M059J (cell line): ENCODE measurements at regions not wholly inside any gene's neighbourhood (a gene's known extent, or its start where the extent isn't known, plus 50 kb on each side); places are given as distances from the start of the nearest gene placed in this dataset.
"Not testable (repeated sequence)": the region's sequence is repeated elsewhere in the genome, so short reads cannot be mapped to it uniquely, and the experiment has no call there.

ENCODE experiments used
- DNase-seq: peaks from one replicate; pipeline ENCODE4 v3.0.0-alpha.2; 2012; ENCODE audit warnings: low read depth

- DNase-seq: no peak
Measured at GRCh38 chr5:167315762-167316161, 975.7 kb upstream of the WWC1 start.

- DNase-seq: peak; percentile 8
Measured at GRCh38 chr5:167317884-167318283, 973.6 kb upstream of the WWC1 start.

GRCh38 chr5:167319243-167319642, 972.2 kb upstream of the WWC1 start:
- no peak for DNase-seq

GRCh38 chr5:167320019-167320418, 971.4 kb upstream of the WWC1 start:
- no peak for DNase-seq

DNA sequence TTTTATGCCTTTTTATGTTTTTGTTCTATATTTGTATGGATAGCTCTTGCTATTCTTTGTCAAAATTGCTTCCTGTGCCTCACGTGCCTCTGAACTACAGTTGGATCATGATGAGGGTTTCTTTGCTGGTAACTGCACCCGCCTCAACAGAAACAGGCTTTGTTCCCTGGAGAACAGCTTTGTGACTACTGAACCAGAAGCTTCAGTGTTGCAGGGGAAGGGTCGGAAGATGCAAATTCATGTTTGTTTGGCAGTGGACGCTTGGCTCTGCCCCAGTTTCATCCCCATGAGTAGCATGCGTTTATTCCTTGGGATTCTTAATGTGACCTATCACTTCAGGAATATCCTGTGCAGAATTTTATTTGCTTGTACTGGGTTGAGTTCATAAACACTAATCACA, 959.1 kb upstream of the WWC1 start:
- no peak for DNase-seq

DNA sequence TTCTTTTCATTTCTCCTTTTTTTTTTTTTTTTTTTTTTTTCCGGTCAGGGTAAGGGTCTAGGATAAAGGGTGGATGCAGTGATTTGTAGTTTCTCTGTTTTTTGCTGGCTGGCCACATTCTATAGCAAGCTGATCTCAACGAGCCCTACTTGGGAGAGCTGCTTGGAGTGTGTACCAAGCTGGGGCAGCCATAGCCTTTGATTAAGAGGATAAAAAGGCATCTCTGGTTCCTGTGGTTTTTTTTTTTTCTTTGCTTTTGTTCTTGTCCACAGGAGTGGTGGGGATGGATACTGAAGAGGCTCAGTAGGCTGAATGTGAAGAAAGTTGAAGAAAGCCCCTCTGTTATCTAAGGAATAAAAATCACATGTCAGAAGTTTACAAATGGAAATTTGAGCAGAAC, 955.3 kb upstream of the WWC1 start:
- no peak for DNase-seq

- DNase-seq: peak; percentile 22
Measured at GRCh38 chr5:167339205-167339604, 952.2 kb upstream of the WWC1 start.

GRCh38 chr5:167346461-167346860, 945.0 kb upstream of the WWC1 start:
- no peak for DNase-seq

DNA sequence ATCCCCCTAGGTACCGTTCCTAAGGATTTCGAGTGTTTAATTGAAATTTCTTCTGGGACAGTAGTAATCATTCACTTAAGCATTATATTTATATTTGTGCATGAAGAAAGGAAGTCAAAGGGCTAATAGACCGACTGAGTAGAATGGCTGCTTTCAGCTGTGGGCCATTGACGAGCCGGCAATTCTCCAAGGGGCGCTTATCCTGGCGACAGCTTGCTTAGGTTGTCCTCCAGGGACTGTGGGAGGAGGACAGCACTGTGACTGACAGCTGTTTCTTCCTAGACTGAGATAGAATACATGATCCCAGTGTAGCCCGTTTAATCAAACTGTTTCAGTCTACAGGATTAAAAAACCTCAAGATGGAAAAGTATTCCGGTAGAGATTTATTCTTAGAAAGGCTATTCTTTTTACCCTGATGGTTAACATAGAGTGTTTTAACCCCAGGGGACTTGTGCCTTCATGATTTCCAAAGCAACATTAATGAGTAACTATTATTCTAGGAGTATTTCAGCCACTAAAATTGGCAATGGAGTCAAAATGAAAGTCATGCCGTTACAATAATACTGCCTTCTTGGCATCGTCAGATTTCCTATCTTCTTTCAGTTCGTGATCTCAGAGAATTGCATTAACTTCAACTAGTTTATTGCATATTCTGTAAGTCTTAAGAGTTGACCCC, 943.1 kb upstream of the WWC1 start:
- no peak for DNase-seq

GRCh38 chr5:167348980-167349379, 942.5 kb upstream of the WWC1 start:
- no peak for DNase-seq

DNA sequence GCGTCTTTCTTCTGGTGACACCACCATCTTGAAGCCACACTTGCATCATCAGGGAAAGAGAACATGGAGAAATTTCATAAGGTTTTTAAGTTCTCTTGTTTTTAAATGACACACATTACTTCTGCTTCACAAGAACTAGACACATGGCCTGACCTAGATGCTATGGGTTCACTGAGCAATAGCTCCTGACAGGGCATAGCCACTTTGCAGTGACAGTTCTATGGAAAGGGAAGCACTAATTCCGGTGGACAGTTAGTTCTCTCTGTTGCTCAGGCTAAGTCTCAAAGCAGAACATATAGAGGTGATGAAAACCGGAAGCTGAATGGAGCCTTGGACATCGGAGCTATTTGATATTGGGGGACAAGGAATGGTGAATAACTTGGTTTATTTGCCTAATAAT, 940.1 kb upstream of the WWC1 start:
- DNase-seq: no peak

DNA sequence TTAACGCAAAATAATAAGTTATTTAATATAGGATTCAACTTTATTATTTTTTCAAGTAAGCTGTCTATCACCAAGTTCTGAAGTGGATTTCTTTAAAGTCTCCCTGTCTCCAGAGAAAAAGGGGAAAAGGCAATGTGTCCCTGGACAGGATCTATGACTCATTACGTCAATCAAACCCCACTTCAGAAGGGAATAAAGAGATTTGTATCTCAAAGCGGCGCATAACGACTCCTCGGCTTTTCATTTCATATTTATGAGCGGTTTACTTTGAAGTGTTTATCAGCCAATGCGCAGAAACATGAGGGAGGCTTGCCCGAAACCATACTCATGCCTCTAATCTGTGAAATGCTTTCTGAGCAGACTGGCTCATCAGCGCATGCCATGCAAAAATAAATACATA, 938.6 kb upstream of the WWC1 start:
- peak; percentile 44 for DNase-seq

GRCh38 chr5:167355346-167355745, 936.1 kb upstream of the WWC1 start:
- no peak for DNase-seq

- no peak for DNase-seq
Measured at GRCh38 chr5:167356374-167356773, 935.1 kb upstream of the WWC1 start.

DNA sequence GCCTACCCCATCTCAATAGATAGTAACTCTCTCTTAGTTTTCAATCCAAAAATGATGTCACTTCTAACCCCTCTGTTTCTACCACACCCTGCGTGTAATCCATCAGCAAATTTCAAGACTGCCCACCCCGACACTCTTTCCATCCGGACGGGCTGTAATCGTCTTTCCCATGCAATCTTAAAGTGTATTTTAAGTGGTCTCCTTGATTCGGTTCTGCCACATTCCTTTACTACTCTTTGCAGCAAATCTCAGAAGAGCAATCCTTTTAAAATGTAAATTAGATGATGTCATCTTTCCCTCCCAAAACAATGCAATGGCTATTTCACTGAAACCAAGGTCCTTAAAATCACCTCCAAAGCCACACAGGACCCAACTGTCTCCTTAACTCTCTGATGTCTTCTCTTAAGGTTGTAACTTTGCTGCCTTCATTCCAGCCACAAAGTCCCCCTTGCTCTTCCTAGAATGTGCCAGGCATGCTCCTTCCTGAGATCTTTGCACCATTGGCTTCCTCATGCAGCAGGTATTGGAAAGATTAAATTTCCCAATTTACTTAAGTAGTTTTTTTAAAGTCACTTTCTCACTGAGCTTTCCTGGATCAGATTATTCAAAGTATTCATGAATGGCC, 932.5 kb upstream of the WWC1 start:
- no peak for DNase-seq

DNA sequence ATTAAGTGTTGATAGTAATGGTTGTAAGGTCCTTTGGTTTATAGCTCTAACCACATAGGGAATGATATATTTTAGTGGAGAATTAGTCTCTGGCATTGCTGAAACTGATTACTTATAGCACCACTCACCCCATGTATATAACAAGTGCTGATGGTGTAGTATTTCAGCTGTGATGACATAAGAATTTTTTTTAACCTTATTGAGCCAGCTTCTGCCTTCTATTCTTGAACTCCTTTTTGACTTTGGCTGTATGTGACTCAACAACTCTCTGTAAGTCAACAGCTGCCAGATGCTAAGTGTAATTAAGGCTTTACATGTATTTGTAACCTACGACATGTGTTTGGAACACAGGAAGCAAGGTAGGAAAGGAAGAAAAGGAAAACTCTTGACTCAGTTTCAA, 929.6 kb upstream of the WWC1 start:
- DNase-seq: no peak

DNA sequence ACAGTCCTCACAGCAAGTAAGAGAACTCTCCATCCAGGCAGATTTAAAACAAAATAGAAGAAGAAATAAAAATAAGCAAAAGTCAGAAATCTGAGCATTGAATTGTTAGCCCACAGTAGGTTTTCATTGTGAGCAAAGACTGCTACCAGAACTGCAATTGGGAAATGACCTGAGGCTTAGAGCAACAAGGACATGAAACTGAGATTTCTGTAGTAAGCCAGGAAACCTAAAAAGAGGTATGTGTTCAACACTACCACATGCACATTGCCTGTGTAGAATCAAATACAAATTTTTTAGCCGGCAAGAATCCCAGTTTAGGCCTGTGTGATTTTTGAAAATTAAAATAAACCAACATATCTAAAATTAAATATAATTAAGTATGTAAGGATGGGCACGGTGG, 928.4 kb upstream of the WWC1 start:
- DNase-seq: no peak

DNA sequence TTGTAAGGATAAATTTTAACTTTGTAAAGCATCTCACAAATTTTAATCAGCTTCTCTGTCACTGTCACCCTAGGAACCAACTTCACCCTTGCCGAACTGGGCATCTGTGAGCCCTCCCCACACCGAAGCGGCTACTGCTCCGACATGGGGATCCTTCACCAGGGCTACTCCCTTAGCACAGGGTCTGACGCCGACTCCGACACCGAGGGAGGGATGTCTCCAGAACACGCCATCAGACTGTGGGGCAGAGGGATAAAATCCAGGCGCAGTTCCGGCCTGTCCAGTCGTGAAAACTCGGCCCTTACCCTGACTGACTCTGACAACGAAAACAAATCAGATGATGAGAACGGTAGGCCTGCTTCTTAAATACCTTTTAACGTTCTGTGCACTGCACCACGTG, 916.3 kb upstream of the WWC1 start:
- DNase-seq: no peak

GRCh38 chr5:167378894-167379723, 912.3 kb upstream of the WWC1 start:
- DNase-seq: no peak

DNA sequence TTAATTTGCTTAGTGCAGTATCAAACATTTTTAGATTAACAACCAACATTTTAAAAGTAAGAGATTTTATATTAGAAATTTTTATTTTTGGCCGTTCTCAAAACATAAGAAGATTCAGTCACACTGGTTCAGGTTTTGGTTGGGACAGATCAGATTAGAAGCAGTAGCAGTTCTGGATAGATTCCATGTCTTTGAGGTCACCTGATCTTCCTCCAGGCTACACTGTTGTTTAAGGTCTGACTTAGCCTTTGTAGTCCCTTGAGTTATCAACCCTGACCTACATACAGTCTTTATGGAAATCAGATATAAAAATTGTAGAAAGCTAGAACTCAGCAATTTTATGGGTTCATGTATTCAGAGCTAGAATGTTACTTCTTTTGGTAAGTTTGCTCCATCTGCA, 910.0 kb upstream of the WWC1 start:
- DNase-seq: peak; percentile 14

DNA sequence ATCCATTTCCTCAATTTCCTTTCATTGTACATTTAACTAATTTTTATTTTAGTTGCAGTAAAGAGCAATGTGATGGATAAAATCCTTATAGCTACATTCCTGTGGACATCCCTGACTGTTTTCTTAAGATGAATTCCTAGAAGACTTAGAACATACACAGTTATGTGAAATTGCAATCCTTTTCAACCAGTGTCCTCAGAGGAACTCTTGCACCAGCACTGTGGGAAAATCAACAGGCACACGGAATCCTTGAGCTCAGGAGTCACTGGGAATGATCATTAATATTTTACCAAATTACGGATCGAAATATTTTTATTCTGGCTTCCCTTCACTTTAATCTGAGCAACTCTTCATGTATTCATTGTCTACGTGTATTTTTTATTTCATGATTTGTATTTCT, 901.9 kb upstream of the WWC1 start:
- no peak for DNase-seq

DNA sequence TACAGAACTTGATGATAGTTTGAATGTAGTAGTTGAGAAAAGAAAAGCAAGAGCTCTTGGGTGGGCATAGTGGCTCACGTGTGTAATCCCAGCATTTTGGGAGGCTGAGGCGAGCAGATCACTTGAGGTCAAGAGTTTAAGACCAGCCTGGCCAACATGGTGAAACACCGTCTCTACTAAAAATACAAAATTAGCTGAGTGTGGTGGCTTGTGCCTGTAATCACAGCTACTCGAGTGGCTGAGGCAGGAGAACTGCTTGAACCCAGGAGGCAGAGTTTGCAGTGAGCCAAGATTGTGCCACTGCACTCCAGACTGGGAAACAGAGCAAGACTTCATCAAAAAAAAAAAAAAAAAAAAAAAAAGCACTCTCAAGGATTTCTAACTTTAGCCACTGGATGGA, 900.2 kb upstream of the WWC1 start:
- DNase-seq: not testable (repeated sequence)

DNA sequence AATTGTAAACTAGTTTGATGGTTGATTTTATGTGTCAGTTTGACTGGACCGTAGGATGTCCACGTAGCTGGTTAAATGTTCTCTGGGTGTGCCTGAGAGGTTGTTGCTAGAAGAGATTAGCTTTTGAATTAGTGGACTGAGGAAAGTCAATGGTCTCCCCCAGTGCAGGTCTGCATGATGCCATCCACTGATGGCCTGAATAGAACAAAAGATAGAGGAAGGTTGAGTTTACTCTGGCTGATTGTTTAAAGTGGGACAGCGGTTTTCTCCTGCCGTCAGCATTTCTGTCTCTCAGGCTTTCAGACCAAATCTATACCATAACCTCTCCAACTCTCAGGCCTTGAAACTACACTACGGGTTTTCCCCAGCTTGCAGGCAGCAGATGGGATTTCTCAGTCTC, 899.2 kb upstream of the WWC1 start:
- DNase-seq: no peak
